ENCODE measurements at regions not wholly inside any gene's neighbourhood (a gene's known extent, or its start where the extent isn't known, plus 50 kb on each side); places are given as distances from the start of the nearest gene placed in this dataset.

GRCh38 chr2:164155558-164155957, 419.8 kb upstream of the FIGN start:
- Histone ChIP-seq H3K9me3 (ENCODE audit: control insufficient read depth, low read depth, low read length) (no peaks in the 10 kb centered on the region), H3K9me1 (ENCODE audit: control insufficient read depth, extremely low read depth, insufficient read depth, low read length) (no peaks in the 10 kb centered on the region), H3K79me2 (ENCODE audit: control insufficient read depth, insufficient read depth, low read length) (no peaks in the 10 kb centered on the region), H4K20me1 (ENCODE audit: control insufficient read depth, extremely low read depth, insufficient read depth, low read length) (no peaks in the 10 kb centered on the region), H3K27me3 (ENCODE audit: control insufficient read depth, extremely low read depth, insufficient read depth, low read length) (no peaks in the 10 kb centered on the region), H3K4me3 (ENCODE audit: control insufficient read depth in 2 of 3, extremely low read depth in 1 of 3, insufficient read depth in 2 of 3, low read depth in 1 of 3, low read length in 3 of 3) (no peak overlapping the region), H3K27ac (ENCODE audit: control insufficient read depth, insufficient read depth, low read length) (no peak overlapping the region), H2AFZ (ENCODE audit: control insufficient read depth, low read length) (no peak overlapping the region), H3K36me3 (ENCODE audit: control insufficient read depth in 2 of 2, extremely low read depth in 1 of 2, insufficient read depth in 2 of 2, low read length in 2 of 2) (no peaks in the 10 kb centered on the region), H3K4me2 (ENCODE audit: control insufficient read depth, extremely low read depth, insufficient read depth, low read depth, low read length) (no peak overlapping the region), H3K4me1 (ENCODE audit: control insufficient read depth, extremely low read depth, insufficient read depth, low read length) (no peaks in the 10 kb centered on the region), H3K9ac (ENCODE audit: control insufficient read depth, extremely low read depth, insufficient read depth, low read length) (no peak overlapping the region)
- DNase-seq (ENCODE audit: low read depth, low spot score) (no peak), FAIRE-seq (no peak)
- TF ChIP-seq CTCF (optimal IDR thresholded peaks at IDR 0.05 in 1 of 3, IDR thresholded peaks at IDR 0.05 in 1 of 3, conservative IDR thresholded peaks at IDR 0.05 in 1 of 3; ENCODE audit: extremely low read depth in 1 of 3, insufficient read depth in 2 of 3, low read length in 3 of 3) (no peak), EZH2 (IDR thresholded peaks at IDR 0.05; ENCODE audit: low read length) (no peak)
- dilution Hi-C loops (cut with MboI; ENCODE audit: extremely low pct_ligation_motif_present, low sequenced_read_pairs) = no loop called here

GRCh38 chr2:164151522-164151921, 415.7 kb upstream of the FIGN start:
- Histone ChIP-seq H3K4me3 (ENCODE audit: control insufficient read depth in 2 of 3, extremely low read depth in 1 of 3, insufficient read depth in 2 of 3, low read depth in 1 of 3, low read length in 3 of 3) (no peak overlapping the region), H2AFZ (ENCODE audit: control insufficient read depth, low read length) (no peak overlapping the region), H3K9me3 (ENCODE audit: control insufficient read depth, low read depth, low read length) (no peaks in the 10 kb centered on the region), H3K27ac (ENCODE audit: control insufficient read depth, insufficient read depth, low read length) (no peak overlapping the region), H3K9me1 (ENCODE audit: control insufficient read depth, extremely low read depth, insufficient read depth, low read length) (no peaks in the 10 kb centered on the region), H3K4me1 (ENCODE audit: control insufficient read depth, extremely low read depth, insufficient read depth, low read length) (peaks cover 3% of the 10 kb centered on the region), H3K36me3 (ENCODE audit: control insufficient read depth in 2 of 2, extremely low read depth in 1 of 2, insufficient read depth in 2 of 2, low read length in 2 of 2) (no peaks in the 10 kb centered on the region), H3K79me2 (ENCODE audit: control insufficient read depth, insufficient read depth, low read length) (no peaks in the 10 kb centered on the region), H4K20me1 (ENCODE audit: control insufficient read depth, extremely low read depth, insufficient read depth, low read length) (no peaks in the 10 kb centered on the region), H3K27me3 (ENCODE audit: control insufficient read depth, extremely low read depth, insufficient read depth, low read length) (no peaks in the 10 kb centered on the region), H3K4me2 (ENCODE audit: control insufficient read depth, extremely low read depth, insufficient read depth, low read depth, low read length) (no peak overlapping the region), H3K9ac (ENCODE audit: control insufficient read depth, extremely low read depth, insufficient read depth, low read length) (no peak overlapping the region)
- dilution Hi-C loops (cut with MboI; ENCODE audit: extremely low pct_ligation_motif_present, low sequenced_read_pairs) = no loop called here
- DNase-seq (ENCODE audit: low read depth, low spot score) = no peak
- FAIRE-seq = no peak
- TF ChIP-seq CTCF (optimal IDR thresholded peaks at IDR 0.05 in 1 of 3, IDR thresholded peaks at IDR 0.05 in 1 of 3, conservative IDR thresholded peaks at IDR 0.05 in 1 of 3; ENCODE audit: extremely low read depth in 1 of 3, insufficient read depth in 2 of 3, low read length in 3 of 3) (no peak), EZH2 (IDR thresholded peaks at IDR 0.05; ENCODE audit: low read length) (no peak)
